HUDEP-2 (cell line): ENCODE measurements at regions not wholly inside any gene's neighbourhood (a gene's known extent, or its start where the extent isn't known, plus 50 kb on each side); places are given as distances from the start of the nearest gene placed in this dataset.
"Not testable (repeated sequence)": the region's sequence is repeated elsewhere in the genome, so short reads cannot be mapped to it uniquely, and the experiment has no call there.

Source experiments
- DNase-seq, 76 experiments: peaks; one replicate each; lab custom pipeline; 2025; ENCODE audit not compliant: unreplicated experiment in 76 of 76; lab: John Stamatoyannopoulos, UW

- DNase-seq, result no peak
These were observed 312.7 kb upstream of the ERCC4 start for GRCh38 chr16:13607289-13607688.

GRCh38 chr16:13611596-13611995, 308.4 kb upstream of the ERCC4 start:
- DNase-seq, result no peak

GRCh38 chr16:13612623-13613022, 307.3 kb upstream of the ERCC4 start:
- DNase-seq, result no peak

- DNase-seq, result no peak
These were observed 306.8 kb upstream of the ERCC4 start for GRCh38 chr16:13613165-13613564.

- no peak for DNase-seq
These were observed 298.3 kb upstream of the ERCC4 start for GRCh38 chr16:13621639-13622038.

- DNase-seq, result no peak
These were observed 291.8 kb upstream of the ERCC4 start for GRCh38 chr16:13628156-13628555.

- DNase-seq, result no peak
These were observed 290.2 kb upstream of the ERCC4 start for GRCh38 chr16:13629704-13630103.

GRCh38 chr16:13630374-13630773, 289.6 kb upstream of the ERCC4 start:
- DNase-seq, result no peak

GRCh38 chr16:13631213-13631767, 288.7 kb upstream of the ERCC4 start:
- peak in 14 of 76 experiments; percentile 1 to 38 (median 10) for DNase-seq

- no peak for DNase-seq
These were observed 288.0 kb upstream of the ERCC4 start for GRCh38 chr16:13631916-13632315.

GRCh38 chr16:13632504-13632903, 287.4 kb upstream of the ERCC4 start:
- DNase-seq, result not testable (repeated sequence)

- no peak for DNase-seq
These were observed 286.5 kb upstream of the ERCC4 start for GRCh38 chr16:13633391-13633861.

- no peak for DNase-seq
These were observed 285.7 kb upstream of the ERCC4 start for GRCh38 chr16:13634253-13634652.

- no peak for DNase-seq
These were observed 285.0 kb upstream of the ERCC4 start for GRCh38 chr16:13634959-13635358.

GRCh38 chr16:13638218-13638617, 281.7 kb upstream of the ERCC4 start:
- DNase-seq, result no peak

- DNase-seq, result no peak
These were observed 276.5 kb upstream of the ERCC4 start for GRCh38 chr16:13643412-13643811.

GRCh38 chr16:13645601-13646245, 274.2 kb upstream of the ERCC4 start:
- DNase-seq, result no peak

- DNase-seq, result no peak
These were observed 259.1 kb upstream of the ERCC4 start for GRCh38 chr16:13660807-13661206.

- DNase-seq, result no peak
These were observed 254.1 kb upstream of the ERCC4 start for GRCh38 chr16:13665876-13666275.

- DNase-seq, result no peak
These were observed 247.8 kb upstream of the ERCC4 start for GRCh38 chr16:13672196-13672595.

GRCh38 chr16:13680021-13680889, 239.7 kb upstream of the ERCC4 start:
- DNase-seq, result no peak
